Tibial nerve (tissue), 4 donors: ENCODE measurements at regions not wholly inside any gene's neighbourhood (a gene's known extent, or its start where the extent isn't known, plus 50 kb on each side); places are given as distances from the start of the nearest gene placed in this dataset.

Experiments
- DNase-seq, 2 donors: peaks; one replicate each; pipeline ENCODE4 v3.0.0-alpha.2; 2019; ENCODE audit warnings: low spot score in 2 of 2
- H3K27ac ChIP-seq, 4 donors: fragments of 200-600 bp; sonication (generic) in 3 of 4; one replicate each; pipeline ENCODE4 v1.5.1; 2017 to 2019; ENCODE audit warnings: mild to moderate bottlenecking in 1 of 4
- H3K27me3 ChIP-seq, 2 donors: fragments of 200-600 bp; sonication (generic) in 1 of 2; one replicate each; pipeline versions ENCODE4 v1.5.1 to v1.6.0; 2017 to 2019
- H3K36me3 ChIP-seq, 3 donors: fragments of 200-600 bp; sonication (generic); one replicate each; pipeline ENCODE4 v1.5.1; 2018 to 2019
- H3K4me1 ChIP-seq, 4 donors: fragments of 200-600 bp; sonication (generic) in 3 of 4; one replicate each; pipeline ENCODE4 v1.5.1; 2017 to 2019
- H3K4me3 ChIP-seq, 4 donors: fragments of 200-600 bp; sonication (generic) in 3 of 4; one replicate each; pipeline ENCODE4 v1.5.1; 2017 to 2019; ENCODE audit warnings: mild to moderate bottlenecking in 1 of 4, moderate library complexity in 1 of 4
- H3K9me3 ChIP-seq, 4 donors: fragments of 200-600 bp; sonication (generic) in 3 of 4; one replicate each; pipeline ENCODE4 v1.5.1; 2017 to 2019
- EP300 ChIP-seq, 2 donors: sonication (generic); formaldehyde crosslinking; IDR thresholded peaks; one replicate each; pipeline ENCODE4 v1.6.1; 2017; ENCODE audit warnings: antibody characterized with exemption in 2 of 2, mild to moderate bottlenecking in 1 of 2
- POLR2A ChIP-seq, 2 donors: fragments of 450-650 bp; IDR thresholded peaks; one replicate each; pipeline ENCODE4 v1.6.1; 2017; ENCODE audit warnings: antibody characterized with exemption in 2 of 2, mild to moderate bottlenecking in 2 of 2, moderate library complexity in 2 of 2
- WGBS, 2 donors: methylation state at CpG; one replicate each; pipeline ENCODE4 v1.1.5; 2018; 5-methylcytosine and 5-hydroxymethylcytosine counted together
- TF ChIP-seq, protein P1 (sequence below), 5 experiments: fragments of 200-600 bp in 3 of 5; fragments of 450-650 bp in 2 of 5; sonication (generic) in 3 of 5; IDR thresholded peaks; one replicate each; pipeline ENCODE4 v1.5.1; 2016 to 2019; ENCODE audit warnings: antibody characterized with exemption in 5 of 5, mild to moderate bottlenecking in 3 of 5, moderate library complexity in 2 of 5

DNA sequence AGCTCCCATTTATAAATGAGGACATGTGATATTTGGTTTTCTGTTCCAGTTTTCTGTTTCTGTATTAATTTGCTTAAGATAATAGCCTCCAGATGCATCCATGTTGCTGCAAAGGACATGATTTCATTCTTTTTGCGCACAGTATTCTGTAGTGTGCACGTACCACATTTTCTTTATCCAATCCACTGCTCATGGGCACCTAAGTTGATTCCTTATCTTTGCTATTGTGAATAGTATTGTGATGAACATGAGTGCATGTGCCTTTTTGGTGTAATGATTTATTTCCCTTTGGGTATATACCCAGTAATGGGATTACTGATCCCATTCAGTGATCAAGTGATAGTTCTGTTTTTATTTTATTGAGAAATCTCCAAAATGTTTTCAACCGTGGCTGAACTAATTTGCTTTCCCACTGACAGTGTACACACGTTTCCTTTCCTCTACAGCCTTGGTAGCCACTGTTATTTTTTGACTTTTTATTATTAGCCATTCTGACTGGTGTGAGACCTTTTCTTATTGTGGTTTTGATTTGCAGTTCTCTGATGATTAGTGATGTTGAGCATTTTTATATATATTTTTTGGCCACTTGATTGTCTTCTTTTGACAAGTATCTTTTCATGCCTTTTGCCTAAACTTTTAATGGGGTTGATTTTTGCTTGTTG, 226.0 kb upstream of the ANO3 start:
- Histone ChIP-seq H3K4me1 (peaks cover 0 to 3% (median 0%) of the 10 kb centered on the region in 4 donors), H3K27me3 (no peaks in the 10 kb centered on the region), H3K9me3 (no peaks in the 10 kb centered on the region), H3K36me3 (no peaks in the 10 kb centered on the region), H3K4me3 (no peak overlapping the region), H3K27ac (no peak overlapping the region)
- 71 to 86% methylated on average over 4 of the region's 4 CpGs for WGBS, 2 donors
- TF ChIP-seq, protein P1, sequence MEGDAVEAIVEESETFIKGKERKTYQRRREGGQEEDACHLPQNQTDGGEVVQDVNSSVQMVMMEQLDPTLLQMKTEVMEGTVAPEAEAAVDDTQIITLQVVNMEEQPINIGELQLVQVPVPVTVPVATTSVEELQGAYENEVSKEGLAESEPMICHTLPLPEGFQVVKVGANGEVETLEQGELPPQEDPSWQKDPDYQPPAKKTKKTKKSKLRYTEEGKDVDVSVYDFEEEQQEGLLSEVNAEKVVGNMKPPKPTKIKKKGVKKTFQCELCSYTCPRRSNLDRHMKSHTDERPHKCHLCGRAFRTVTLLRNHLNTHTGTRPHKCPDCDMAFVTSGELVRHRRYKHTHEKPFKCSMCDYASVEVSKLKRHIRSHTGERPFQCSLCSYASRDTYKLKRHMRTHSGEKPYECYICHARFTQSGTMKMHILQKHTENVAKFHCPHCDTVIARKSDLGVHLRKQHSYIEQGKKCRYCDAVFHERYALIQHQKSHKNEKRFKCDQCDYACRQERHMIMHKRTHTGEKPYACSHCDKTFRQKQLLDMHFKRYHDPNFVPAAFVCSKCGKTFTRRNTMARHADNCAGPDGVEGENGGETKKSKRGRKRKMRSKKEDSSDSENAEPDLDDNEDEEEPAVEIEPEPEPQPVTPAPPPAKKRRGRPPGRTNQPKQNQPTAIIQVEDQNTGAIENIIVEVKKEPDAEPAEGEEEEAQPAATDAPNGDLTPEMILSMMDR (IDR thresholded peaks at IDR 0.05), result no peak
- TF ChIP-seq EP300 (IDR thresholded peaks at IDR 0.05) (no peak), POLR2A (IDR thresholded peaks at IDR 0.05) (no peak)
- no peak for DNase-seq

DNA sequence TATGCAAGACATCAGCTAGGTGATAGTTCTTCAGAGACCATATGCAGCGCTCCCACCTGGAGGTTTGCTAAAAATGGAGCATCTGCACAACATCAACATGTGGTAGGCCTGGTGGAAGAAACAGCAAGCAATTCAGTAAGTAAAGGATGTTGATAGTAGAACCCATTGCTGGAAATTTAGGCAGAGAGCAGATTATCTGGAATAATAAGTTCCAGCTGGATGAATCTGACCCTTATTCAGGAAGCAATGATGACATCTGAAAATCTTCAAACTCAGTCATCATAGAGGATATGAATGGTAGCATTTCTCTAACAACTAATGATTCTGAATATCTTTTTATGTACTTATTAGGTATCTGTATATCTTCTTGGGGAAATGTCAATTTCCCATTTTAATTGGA, 225.2 kb upstream of the ANO3 start:
- peaks cover 0 to 3% (median 0%) of the 10 kb centered on the region in 4 donors for H3K4me1 ChIP-seq
- H3K27ac ChIP-seq, result no peak overlapping the region
- TF ChIP-seq POLR2A (IDR thresholded peaks at IDR 0.05) (no peak), EP300 (IDR thresholded peaks at IDR 0.05) (no peak)
- TF ChIP-seq, protein P1 (IDR thresholded peaks at IDR 0.05), result no peak
- H3K9me3 ChIP-seq, result no peaks in the 10 kb centered on the region
- DNase-seq, result no peak
- H3K36me3 ChIP-seq, result no peaks in the 10 kb centered on the region
- WGBS, 2 donors, result 88 to 100% methylated on average over 1 of the region's 1 CpG
- H3K27me3 ChIP-seq, result no peaks in the 10 kb centered on the region
- no peak overlapping the region for H3K4me3 ChIP-seq

DNA sequence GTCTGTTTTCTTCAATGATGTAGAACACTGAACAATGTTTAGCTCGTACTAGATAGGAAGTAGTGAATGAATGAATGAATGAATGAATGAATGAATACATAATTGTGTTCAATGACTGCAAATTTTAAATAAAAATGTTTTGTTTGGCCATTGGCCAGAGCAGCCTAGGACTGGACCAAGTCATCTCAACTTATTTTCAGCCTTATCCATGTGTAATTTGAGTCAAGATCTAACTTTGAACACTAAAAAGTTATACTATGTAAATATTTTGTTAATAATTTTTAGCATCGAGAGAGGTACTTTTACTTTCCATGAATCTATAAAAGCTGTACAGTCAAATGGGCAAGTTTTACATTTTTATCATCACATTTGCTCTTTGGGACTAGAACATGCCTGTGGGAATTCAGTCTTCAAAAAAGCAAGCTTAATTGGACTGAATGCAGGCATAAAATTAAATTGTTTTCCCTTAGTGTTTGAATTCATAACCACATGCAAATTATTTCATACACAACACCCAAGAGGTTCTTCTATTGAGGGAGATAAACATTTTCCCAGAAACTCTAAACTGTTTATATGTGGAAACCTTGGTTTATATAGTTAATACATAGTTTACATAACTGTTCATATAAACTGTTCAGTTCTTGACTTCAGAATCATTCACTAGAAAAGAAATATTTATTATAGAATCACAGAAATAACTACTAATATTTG, 222.1 kb upstream of the ANO3 start:
- H3K4me3 ChIP-seq, result no peak overlapping the region
- H3K9me3 ChIP-seq, result no peaks in the 10 kb centered on the region
- no peak for DNase-seq
- H3K36me3 ChIP-seq, result no peaks in the 10 kb centered on the region
- H3K27me3 ChIP-seq, result no peaks in the 10 kb centered on the region
- 49% methylated on average over 2 of the region's 2 CpGs for WGBS, 2 donors
- H3K27ac ChIP-seq, result no peak overlapping the region
- TF ChIP-seq POLR2A (IDR thresholded peaks at IDR 0.05), result no peak
- no peak for TF ChIP-seq EP300 (IDR thresholded peaks at IDR 0.05)
- TF ChIP-seq, protein P1 (IDR thresholded peaks at IDR 0.05), result no peak
- H3K4me1 ChIP-seq, result peaks cover 0 to 3% (median 0%) of the 10 kb centered on the region in 4 donors

DNA sequence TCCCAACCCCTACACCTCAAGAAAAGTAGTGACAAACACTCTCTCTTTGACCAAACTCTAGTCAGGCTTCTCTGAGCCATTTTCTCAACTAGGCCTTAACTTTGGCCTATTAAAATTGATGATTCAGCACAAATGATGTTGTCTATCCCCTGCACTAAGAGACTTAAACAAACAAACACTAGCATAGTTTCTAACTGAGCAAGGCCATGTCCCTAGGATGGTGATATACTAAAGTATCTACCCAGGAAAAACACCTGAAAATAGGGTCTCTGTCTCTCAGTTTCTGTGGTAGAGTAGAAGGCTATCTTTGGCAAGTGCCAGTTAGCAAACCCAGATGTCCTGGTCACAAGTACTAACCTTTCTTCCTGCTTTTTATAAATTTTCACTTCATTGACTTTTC, 219.7 kb upstream of the ANO3 start:
- no peak for DNase-seq
- no peaks in the 10 kb centered on the region for H3K9me3 ChIP-seq
- TF ChIP-seq, protein P1 (IDR thresholded peaks at IDR 0.05), result no peak
- no peak for TF ChIP-seq POLR2A (IDR thresholded peaks at IDR 0.05)
- no peak overlapping the region for H3K27ac ChIP-seq
- H3K4me3 ChIP-seq, result no peak overlapping the region
- no peaks in the 10 kb centered on the region for H3K36me3 ChIP-seq
- peaks cover 0 to 3% (median 0%) of the 10 kb centered on the region in 4 donors for H3K4me1 ChIP-seq
- H3K27me3 ChIP-seq, result no peaks in the 10 kb centered on the region

DNA sequence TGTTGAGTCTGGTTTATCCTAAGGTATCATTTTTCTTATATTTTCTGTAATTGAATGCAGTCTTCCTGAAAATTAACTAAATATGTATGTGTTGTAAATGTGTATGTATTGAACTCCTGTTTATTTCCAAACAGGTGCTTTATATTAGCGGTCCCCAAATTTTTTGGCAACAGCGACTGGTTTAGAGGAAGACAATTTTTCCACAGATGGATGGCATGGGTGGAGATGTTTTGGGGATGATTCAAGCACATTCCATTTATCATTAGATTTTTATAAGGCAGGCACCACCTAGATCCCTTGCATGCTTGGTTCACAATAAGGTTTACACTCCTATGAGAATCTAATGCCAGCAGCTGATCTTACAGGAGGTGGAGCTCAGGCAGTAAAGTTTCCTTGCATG, 210.5 kb upstream of the ANO3 start:
- Histone ChIP-seq H3K36me3 (no peaks in the 10 kb centered on the region), H3K4me1 (no peaks in the 10 kb centered on the region), H3K27me3 (no peaks in the 10 kb centered on the region), H3K4me3 (no peak overlapping the region), H3K27ac (no peak overlapping the region), H3K9me3 (peaks cover 0 to 6% (median 0%) of the 10 kb centered on the region in 4 donors)
- 94 to 96% methylated on average over 2 of the region's 2 CpGs for WGBS, 2 donors
- DNase-seq, result no peak
- TF ChIP-seq POLR2A (IDR thresholded peaks at IDR 0.05) (no peak), EP300 (IDR thresholded peaks at IDR 0.05) (no peak)
- TF ChIP-seq, protein P1 (IDR thresholded peaks at IDR 0.05), result no peak
